GM18511 (cell line): ENCODE measurements at regions not wholly inside any gene's neighbourhood (a gene's known extent, or its start where the extent isn't known, plus 50 kb on each side); places are given as distances from the start of the nearest gene placed in this dataset.
A peak's percentile ranks its signal among the peaks of the same experiment; 100 is the strongest.

Experiments used
- ATAC-seq: cut with Tn5 transposase; IDR thresholded peaks from one replicate; pipeline ENCODE4 v1.9.1; 2021; ENCODE audit warnings: mild to moderate bottlenecking, moderate library complexity; ENCODE audit not compliant: unreplicated experiment

DNA sequence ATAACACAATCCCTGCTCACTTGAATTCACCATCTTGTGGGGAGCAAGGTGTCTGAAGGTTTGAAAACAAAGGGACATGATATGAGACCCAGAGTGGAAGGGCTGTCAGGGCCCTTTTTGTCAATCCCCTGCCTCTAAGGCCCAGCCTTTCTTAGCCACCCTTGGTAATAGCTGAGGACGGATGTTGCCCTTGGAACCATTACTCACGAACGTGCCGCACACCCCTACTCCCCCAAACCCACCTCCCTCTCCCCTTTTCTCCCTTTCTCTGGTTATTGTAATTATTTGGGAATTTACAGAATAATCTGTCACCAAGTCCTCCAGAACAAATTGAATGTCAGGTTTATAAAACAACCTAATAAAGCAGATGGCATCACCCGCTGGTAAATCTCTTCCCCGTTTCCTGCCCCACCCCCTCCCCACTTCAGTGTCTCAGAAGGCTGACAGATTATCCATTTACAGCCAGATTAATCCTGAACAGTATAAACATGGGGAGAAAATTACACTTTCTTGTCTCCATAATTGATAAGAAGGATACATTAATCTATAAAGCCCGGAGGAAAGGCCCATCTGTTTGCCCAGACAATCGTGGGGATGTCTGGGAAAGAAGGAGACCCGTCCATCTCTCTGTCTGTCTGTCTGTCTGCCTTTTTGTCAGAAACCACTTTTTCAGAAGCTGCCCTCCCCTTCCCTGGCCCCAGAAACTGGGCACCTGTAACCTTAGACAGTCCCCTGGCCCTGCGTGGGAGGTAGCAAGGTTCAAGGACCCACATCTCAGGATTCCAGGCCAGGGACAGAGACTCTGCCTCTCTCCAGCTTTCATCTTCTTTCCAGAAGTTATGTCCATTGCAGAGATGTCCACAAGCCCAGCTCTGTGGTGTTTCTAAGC, 60.6 kb upstream of the CD34 start:
- no peak for ATAC-seq

DNA sequence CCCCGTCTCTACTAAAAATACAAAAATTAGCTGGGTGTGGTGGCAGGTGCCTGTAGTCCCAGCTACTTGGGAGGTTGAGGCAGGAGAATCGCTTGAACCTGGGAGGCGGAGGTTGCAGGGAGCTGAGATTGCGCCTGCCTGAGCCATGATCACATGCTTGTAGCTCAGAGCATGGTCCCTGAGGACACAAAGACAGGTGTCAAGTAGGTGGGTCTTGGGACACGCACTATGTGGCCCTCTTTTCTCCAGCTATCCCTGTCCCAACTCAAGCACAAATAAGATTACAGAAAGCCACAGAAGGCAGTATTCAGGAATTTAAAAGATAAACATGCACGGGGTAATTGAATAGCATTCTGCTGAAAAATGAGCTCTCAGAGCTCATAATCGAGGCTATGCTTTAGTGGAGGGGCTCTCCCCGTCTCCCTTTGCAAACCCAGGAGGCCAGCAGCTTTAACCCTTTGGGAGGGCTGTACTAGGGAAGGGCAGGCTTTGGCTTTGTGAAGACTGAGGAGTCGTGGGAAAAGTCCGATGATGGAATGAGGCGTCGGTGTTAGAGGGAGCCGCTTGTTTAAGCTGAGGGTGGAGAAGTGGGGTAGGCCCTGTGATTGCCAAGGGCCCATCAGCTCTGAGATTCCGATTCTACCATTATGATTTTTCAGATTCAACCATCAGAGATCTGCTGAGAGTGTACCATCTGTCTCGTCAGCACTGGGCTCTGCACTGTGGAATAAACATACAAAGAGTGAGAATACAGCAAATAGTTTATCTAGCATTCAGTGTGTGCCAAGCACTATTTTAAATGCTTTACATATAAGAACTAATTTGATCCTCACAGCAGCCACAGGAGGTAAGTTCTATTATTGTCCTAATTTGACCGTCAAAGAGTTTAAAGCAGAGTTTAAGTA, 59.7 kb upstream of the CD34 start:
- ATAC-seq: no peak

GRCh38 chr1:207969528-207969927, 58.6 kb upstream of the CD34 start:
- ATAC-seq: no peak

DNA sequence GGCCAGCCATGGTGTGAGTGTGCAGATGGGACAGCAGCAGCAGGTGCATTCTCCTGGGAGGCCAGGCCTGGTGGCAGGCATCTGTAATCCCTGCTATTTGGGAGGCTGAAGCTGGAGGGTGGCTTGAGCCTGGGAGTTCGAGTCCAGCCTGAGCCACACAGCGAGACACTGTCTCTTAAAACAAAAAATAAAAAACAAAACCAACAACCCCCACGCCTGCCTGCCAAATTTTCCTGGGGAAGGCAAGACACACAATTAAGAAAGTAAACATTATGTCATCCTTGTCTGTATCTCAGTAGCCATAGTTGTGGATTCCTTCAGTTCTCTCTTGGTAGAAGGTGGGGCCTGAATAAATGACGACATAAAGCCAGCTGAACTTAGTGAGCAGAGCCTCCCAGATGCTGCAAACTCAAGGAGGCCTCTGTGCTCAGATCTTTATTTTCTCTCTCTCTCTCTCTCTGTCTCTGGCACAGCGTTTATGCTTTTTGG, 57.6 kb upstream of the CD34 start:
- no peak for ATAC-seq

DNA sequence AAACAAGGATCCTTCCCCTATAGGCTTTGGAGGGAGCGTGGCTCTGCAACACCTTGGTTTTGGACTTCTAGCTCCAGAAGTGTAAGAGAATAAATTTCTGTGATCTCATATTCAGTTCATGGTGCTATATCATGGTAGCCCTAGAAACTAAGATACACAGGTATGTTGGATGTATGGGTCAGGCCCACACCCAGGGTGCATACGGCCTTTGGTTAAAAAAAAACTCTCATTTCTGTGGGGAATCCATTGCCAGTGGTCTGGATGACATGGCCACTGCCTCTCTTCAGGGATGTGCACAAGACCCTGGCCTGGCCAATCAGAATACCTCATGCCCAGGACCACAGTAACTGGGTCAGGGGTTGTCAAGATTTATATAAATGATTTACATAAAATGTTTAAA, 56.8 kb upstream of the CD34 start:
- no peak for ATAC-seq

GRCh38 chr1:207966521-207966920, 55.6 kb upstream of the CD34 start:
- no peak for ATAC-seq

DNA sequence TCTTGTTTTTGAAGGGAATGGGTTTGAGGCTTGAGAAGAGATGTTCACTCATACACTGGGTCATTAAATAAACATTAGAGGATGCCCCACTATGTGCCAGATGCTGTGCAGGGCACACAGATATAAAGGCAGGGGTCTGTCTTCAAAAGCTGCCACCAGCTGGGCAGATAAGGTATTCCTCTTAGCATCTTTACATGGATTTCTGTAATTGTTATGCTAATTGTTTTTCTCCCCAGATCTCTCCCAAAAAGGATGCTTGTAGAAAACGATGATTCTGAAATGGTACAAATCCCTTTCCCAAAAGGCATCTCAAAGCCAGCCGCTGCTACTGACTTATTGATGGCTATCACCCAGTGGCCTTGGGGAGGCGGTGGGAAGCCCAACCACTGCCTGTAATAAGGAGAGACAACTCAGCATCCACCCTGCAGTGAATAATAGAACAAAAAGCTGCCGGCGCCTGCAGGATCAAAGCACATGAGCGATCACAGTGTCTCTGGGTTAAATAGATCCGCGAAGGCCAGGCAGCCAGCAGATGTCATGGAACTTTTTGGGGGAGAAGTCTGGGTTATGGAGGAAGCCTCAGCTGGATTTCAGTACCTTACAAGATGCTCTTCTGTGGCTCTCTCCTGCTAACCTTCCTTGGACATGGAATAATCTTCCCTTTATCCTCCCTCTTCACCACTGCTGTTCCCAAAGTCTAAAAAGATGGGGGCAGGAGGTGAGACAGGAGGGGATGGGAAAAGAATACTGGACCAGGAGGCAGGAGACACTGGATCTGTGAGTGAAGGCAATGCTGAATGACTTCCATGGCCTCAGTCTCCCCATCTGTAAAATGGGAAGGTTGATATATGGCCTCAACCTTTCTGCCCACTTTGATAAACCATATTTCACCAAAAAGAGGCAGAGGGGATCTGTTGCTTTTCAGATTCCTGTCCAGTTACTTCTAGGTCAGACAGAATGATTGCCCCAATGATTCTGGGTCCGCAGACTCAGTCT, 54.8 kb upstream of the CD34 start:
- ATAC-seq: no peak

DNA sequence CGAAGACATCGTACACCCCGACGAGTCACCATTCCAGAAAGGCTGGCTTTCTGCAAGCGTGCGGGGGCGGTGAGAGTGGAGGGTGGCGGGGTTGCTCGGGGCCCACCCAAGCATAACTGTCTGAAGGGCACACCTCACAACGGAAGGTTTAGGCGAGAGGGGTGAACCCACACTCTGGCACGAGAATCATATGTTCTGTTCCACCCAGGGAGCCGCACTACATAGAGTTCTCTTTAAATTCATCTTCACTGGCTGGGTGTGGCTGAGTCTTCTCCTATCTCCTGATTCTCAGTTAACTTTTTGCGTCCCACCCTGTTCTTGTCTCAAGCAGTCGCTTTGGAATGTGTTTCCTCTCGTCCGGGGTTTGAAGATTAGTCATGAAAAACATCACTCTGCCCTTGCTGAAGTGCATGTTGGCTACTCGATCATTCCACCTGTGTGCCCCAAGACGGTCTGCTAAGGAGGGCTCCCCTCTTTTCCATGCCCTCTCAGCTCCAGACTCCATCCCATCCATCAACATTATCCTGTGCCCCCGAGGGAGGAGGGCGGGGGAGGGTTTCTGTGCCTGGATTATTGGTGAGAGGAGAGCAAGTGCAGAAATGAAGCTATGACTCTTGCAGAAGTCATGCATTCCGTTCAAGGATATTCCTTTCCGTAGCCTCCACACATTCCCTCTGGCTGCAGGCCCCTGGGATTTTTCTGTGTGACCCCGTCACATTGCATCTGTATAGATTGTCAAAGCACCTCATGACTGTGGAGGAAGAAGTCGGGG, 53.5 kb upstream of the CD34 start:
- ATAC-seq: no peak

- ATAC-seq: peak; percentile 93
These were observed 52.7 kb upstream of the CD34 start for GRCh38 chr1:207963427-207964194.

- ATAC-seq: peak; percentile 42
These were observed 51.9 kb upstream of the CD34 start for GRCh38 chr1:207962716-207963426.
